ENCODE measurements at regions not wholly inside any gene's neighbourhood (a gene's known extent, or its start where the extent isn't known, plus 50 kb on each side); places are given as distances from the start of the nearest gene placed in this dataset.

- no peak for TF ChIP-seq CTCF (IDR thresholded peaks at IDR 0.05; ENCODE audit: insufficient read depth, low read depth, low read length, missing control alignments)
- DNase-seq (ENCODE audit: low read depth), result no peak
- H3K4me3 ChIP-seq (ENCODE audit: low read length), result no peak overlapping the region
Measured at GRCh38 chr5:6146271-6146670, 232.1 kb downstream of the MED10 start.

- no peak for TF ChIP-seq CTCF (IDR thresholded peaks at IDR 0.05; ENCODE audit: insufficient read depth, low read depth, low read length, missing control alignments)
- DNase-seq (ENCODE audit: low read depth), result no peak
- no peak overlapping the region for H3K4me3 ChIP-seq (ENCODE audit: low read length)
Measured at GRCh38 chr5:6145616-6146237, 232.6 kb downstream of the MED10 start.

- no peak overlapping the region for H3K4me3 ChIP-seq (ENCODE audit: low read length)
- no peak for TF ChIP-seq CTCF (IDR thresholded peaks at IDR 0.05; ENCODE audit: insufficient read depth, low read depth, low read length, missing control alignments)
- no peak for DNase-seq (ENCODE audit: low read depth)
Measured at GRCh38 chr5:6143523-6143922, 234.8 kb downstream of the MED10 start.

GRCh38 chr5:6142353-6142752 is 236.0 kb downstream of the MED10 start:
- TF ChIP-seq CTCF (IDR thresholded peaks at IDR 0.05; ENCODE audit: insufficient read depth, low read depth, low read length, missing control alignments), result no peak
- no peak overlapping the region for H3K4me3 ChIP-seq (ENCODE audit: low read length)
- DNase-seq (ENCODE audit: low read depth), result no peak

- no peak overlapping the region for H3K4me3 ChIP-seq (ENCODE audit: low read length)
- DNase-seq (ENCODE audit: low read depth), result no peak
- TF ChIP-seq CTCF (IDR thresholded peaks at IDR 0.05; ENCODE audit: insufficient read depth, low read depth, low read length, missing control alignments), result no peak
Measured at GRCh38 chr5:6140219-6140618, 238.1 kb downstream of the MED10 start.

GRCh38 chr5:6135977-6136376 is 242.4 kb downstream of the MED10 start:
- DNase-seq (ENCODE audit: low read depth), result no peak
- TF ChIP-seq CTCF (IDR thresholded peaks at IDR 0.05; ENCODE audit: insufficient read depth, low read depth, low read length, missing control alignments), result no peak
- H3K4me3 ChIP-seq (ENCODE audit: low read length), result no peak overlapping the region

DNA sequence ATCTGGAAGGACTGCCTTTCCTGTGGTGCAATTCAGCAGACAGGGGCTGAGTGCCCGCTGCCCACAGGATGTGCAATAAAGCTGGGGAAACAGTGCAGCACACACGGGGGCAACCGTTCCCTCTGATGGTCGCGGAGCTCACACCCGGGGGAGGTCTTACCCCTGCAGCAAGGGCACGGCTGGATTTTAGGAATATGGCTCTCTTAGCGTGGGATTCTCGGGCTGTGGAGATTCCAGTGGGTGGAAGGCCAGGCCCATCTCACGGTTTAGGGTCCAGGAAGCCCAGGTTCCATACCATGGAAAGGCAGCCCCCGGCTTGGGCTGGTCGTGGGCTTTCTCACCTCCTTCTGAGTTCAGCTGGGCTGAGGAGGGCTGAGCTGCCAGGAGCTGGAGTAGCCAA is 244.1 kb downstream of the MED10 start:
- H3K4me3 ChIP-seq (ENCODE audit: low read length), result no peak overlapping the region
- no peak for DNase-seq (ENCODE audit: low read depth)
- TF ChIP-seq CTCF (IDR thresholded peaks at IDR 0.05; ENCODE audit: insufficient read depth, low read depth, low read length, missing control alignments), result no peak
